Upper lobe of left lung (tissue), 4 donors: ENCODE measurements at regions not wholly inside any gene's neighbourhood (a gene's known extent, or its start where the extent isn't known, plus 50 kb on each side); places are given as distances from the start of the nearest gene placed in this dataset.
"Not testable (repeated sequence)": the region's sequence is repeated elsewhere in the genome, so short reads cannot be mapped to it uniquely, and the experiment has no call there.

ENCODE experiments used
- CTCF ChIP-seq, 6 experiments: fragments of 450-650 bp in 4 of 6; fragments of 200-600 bp in 2 of 6; sonication (generic) in 2 of 6; IDR thresholded peaks; one replicate each; pipeline ENCODE4 v1.5.1; 2016 to 2019; ENCODE audit warnings: antibody characterized with exemption in 6 of 6
- POLR2A ChIP-seq, 4 donors: fragments of 450-650 bp; IDR thresholded peaks; one replicate each; pipeline ENCODE4 v1.5.1; 2016 to 2017; ENCODE audit warnings: antibody characterized with exemption in 4 of 4, mild to moderate bottlenecking in 2 of 4

DNA sequence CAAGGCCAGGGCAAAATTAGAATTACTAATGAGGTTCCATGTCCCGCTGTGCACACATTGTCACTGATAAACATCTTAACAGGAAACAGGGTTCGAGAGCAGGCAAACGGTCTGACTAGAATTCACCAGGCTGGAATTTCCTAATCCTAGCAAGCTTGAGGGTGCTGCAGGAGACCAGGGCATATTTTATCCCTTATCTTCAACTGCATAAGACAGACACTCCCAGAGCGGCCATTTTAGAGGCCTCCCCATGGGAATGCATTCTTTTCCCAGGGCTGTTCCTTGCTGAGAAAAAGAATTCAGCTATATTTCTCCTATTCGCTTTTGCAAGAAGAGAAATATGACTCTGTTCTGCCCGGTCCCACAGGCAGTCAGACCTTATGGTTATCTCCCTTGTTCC is 282.5 kb upstream of the TACR3 start:
- not testable (repeated sequence) for TF ChIP-seq CTCF, POLR2A (IDR thresholded peaks at IDR 0.05)
